ENCODE measurements at regions not wholly inside any gene's neighbourhood (a gene's known extent, or its start where the extent isn't known, plus 50 kb on each side); places are given as distances from the start of the nearest gene placed in this dataset.
"Not testable (repeated sequence)": the region's sequence is repeated elsewhere in the genome, so short reads cannot be mapped to it uniquely, and the experiment has no call there.

- not testable (repeated sequence) for TF ChIP-seq CTCF (conservative IDR thresholded peaks at IDR 0.05); ZFX (IDR thresholded peaks at IDR 0.05)
These were observed 913.4 kb upstream of the DIAPH2 start for GRCh38 chrX:95771198-95771597.

Measured in C4-2B (cell line).